ENCODE measurements at regions not wholly inside any gene's neighbourhood (a gene's known extent, or its start where the extent isn't known, plus 50 kb on each side); places are given as distances from the start of the nearest gene placed in this dataset.
"Not testable (repeated sequence)": the region's sequence is repeated elsewhere in the genome, so short reads cannot be mapped to it uniquely, and the experiment has no call there.

GRCh38 chr7:20083781-20084180 is 133.4 kb downstream of the MACC1 start:
- DNase-seq: no peak

GRCh38 chr7:20079080-20079479 is 138.1 kb downstream of the MACC1 start:
- no peak for DNase-seq

GRCh38 chr7:20076835-20077234 is 140.3 kb downstream of the MACC1 start:
- no peak for DNase-seq

GRCh38 chr7:20075992-20076820 is 141.0 kb downstream of the MACC1 start:
- DNase-seq: no peak

GRCh38 chr7:20075440-20075839 is 141.7 kb downstream of the MACC1 start:
- DNase-seq: no peak

GRCh38 chr7:20068004-20068403 is 149.2 kb downstream of the MACC1 start:
- not testable (repeated sequence) for DNase-seq

- peak; percentile 79 for DNase-seq
These were observed 152.0 kb downstream of the MACC1 start for GRCh38 chr7:20064974-20065862.

GRCh38 chr7:20064181-20064970 is 152.8 kb downstream of the MACC1 start:
- DNase-seq: peak; percentile 40

- DNase-seq: no peak
These were observed 153.5 kb downstream of the MACC1 start for GRCh38 chr7:20063644-20064043.

GRCh38 chr7:20062932-20063331 is 154.3 kb downstream of the MACC1 start:
- DNase-seq: no peak

GRCh38 chr7:20053334-20054104 is 163.7 kb downstream of the MACC1 start:
- no peak for DNase-seq

- DNase-seq: no peak
These were observed 166.8 kb downstream of the MACC1 start for GRCh38 chr7:20050241-20050966.

GRCh38 chr7:20038676-20039075 is 178.5 kb downstream of the MACC1 start:
- DNase-seq: no peak

- no peak for DNase-seq
These were observed 181.8 kb downstream of the MACC1 start for GRCh38 chr7:20035279-20035875.

GRCh38 chr7:20033621-20034400 is 183.4 kb downstream of the MACC1 start:
- DNase-seq: no peak

- DNase-seq: no peak
These were observed 184.4 kb downstream of the MACC1 start for GRCh38 chr7:20032741-20033140.

- DNase-seq: no peak
These were observed 186.2 kb downstream of the MACC1 start for GRCh38 chr7:20030915-20031362.

- DNase-seq: no peak
These were observed 186.8 kb downstream of the MACC1 start for GRCh38 chr7:20030417-20030816.

GRCh38 chr7:20026762-20027161 is 190.4 kb downstream of the MACC1 start:
- DNase-seq: no peak

GRCh38 chr7:20021831-20022230 is 195.4 kb downstream of the MACC1 start:
- no peak for DNase-seq

Data from NCI-H2227 treated with DMSO at 0.1 percent for 48 hours (cell line).